Esophagus muscularis mucosa (tissue), 4 donors: ENCODE measurements at regions not wholly inside any gene's neighbourhood (a gene's known extent, or its start where the extent isn't known, plus 50 kb on each side); places are given as distances from the start of the nearest gene placed in this dataset.

Source experiments
- DNase-seq: peaks from one replicate; pipeline ENCODE4 v3.0.0-alpha.2; 2017; ENCODE audit errors: extremely low spot score
- H3K27ac ChIP-seq, 4 donors: fragments of 200-600 bp; sonication (generic); replicated peaks in 1 of 4; 1 replicate in 3 of 4; 2 replicates in 1 of 4; pipeline ENCODE4 v1.5.1; 2016 to 2019; ENCODE audit warnings: mild to moderate bottlenecking in 1 of 4
- H3K27me3 ChIP-seq, 4 donors: fragments of 200-600 bp; sonication (generic); one replicate each; pipeline versions ENCODE4 v1.5.1 to v1.6.0; 2016 to 2019
- H3K36me3 ChIP-seq, 4 donors: fragments of 200-600 bp; sonication (generic); one replicate each; pipeline ENCODE4 v1.5.1; 2016 to 2019
- H3K4me1 ChIP-seq, 4 donors: fragments of 200-600 bp; sonication (generic); one replicate each; pipeline ENCODE4 v1.5.1; 2016 to 2019
- H3K4me3 ChIP-seq, 4 donors: fragments of 200-600 bp; sonication (generic); 1 replicate in 2 of 4; 2 replicates in 2 of 4; pipeline ENCODE4 v1.5.1; 2016 to 2019; ENCODE audit warnings: mild to moderate bottlenecking in 4 of 4, moderate library complexity in 1 of 4
- H3K9me3 ChIP-seq, 4 donors: fragments of 200-600 bp; sonication (generic); 1 replicate in 3 of 4; 2 replicates in 1 of 4; pipeline ENCODE4 v1.5.1; 2016 to 2019
- EP300 ChIP-seq: sonication (generic); formaldehyde crosslinking; IDR thresholded peaks from one replicate; pipeline ENCODE4 v1.6.1; 2017; ENCODE audit warnings: antibody characterized with exemption
- POLR2A ChIP-seq: fragments of 450-650 bp; IDR thresholded peaks from one replicate; pipeline ENCODE4 v1.6.1; 2017; ENCODE audit warnings: antibody characterized with exemption, moderate library complexity, mild to moderate bottlenecking, low read depth
- POLR2AphosphoS5 ChIP-seq, 2 donors: sonication (generic); formaldehyde crosslinking; IDR thresholded peaks; one replicate each; pipeline ENCODE4 v1.6.1; 2017; ENCODE audit warnings: antibody characterized with exemption in 2 of 2
- WGBS: methylation state at CpG from one replicate; pipeline ENCODE4 v1.1.5; 2018; 5-methylcytosine and 5-hydroxymethylcytosine counted together
- intact Hi-C: fragments of 100-400 bp; cut with DNase I; formaldehyde crosslinking; loops from one replicate; pipeline ENCODE4 v1.15.1; 2023
- TF ChIP-seq, protein P1 (sequence below), 3 experiments: fragments of 200-600 bp in 2 of 3; fragments of 450-650 bp in 1 of 3; sonication (generic) in 2 of 3; IDR thresholded peaks; one replicate each; pipeline ENCODE4 v1.5.1; 2017 to 2019; ENCODE audit warnings: antibody characterized with exemption in 3 of 3, mild to moderate bottlenecking in 2 of 3, moderate library complexity in 1 of 3

DNA sequence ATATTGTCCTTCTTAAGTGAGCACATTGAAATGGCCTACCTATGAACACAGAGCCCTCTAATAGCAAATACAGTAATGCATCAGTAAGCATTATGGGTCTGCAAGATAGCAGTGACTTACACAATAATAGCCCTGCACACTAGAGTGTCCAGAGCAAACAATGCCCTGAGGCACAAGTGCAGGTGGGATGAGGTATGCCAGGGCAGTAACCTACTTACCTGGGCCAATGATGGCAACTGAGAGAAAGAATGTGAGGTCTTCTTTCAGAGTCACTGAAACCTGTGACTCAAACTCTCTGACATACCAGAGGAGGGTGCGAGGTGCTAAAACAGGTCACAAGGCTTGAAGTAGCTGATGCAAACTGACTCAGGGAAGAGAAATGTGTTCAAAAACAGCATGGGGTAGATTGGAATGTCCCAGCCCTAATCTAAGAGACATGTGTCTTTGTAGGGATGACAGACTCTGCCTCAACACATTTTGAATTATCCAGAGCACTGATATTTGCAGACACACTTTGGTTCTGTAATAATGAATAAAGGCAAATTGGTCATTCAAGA, 168.5 kb upstream of the RUNX1 start:
- 88% methylated on average over 1 of the region's 1 CpG for WGBS
- no peak overlapping the region for H3K27ac ChIP-seq
- no peaks in the 10 kb centered on the region for H3K9me3 ChIP-seq
- H3K4me1 ChIP-seq: peaks cover 0 to 3% (median 0%) of the 10 kb centered on the region in 4 donors
- DNase-seq: no peak
- no peaks in the 10 kb centered on the region for H3K27me3 ChIP-seq
- H3K4me3 ChIP-seq: no peak overlapping the region
- intact Hi-C loops: no loop called here
- no peak for TF ChIP-seq EP300
- TF ChIP-seq POLR2A: no peak
- TF ChIP-seq, protein P1, sequence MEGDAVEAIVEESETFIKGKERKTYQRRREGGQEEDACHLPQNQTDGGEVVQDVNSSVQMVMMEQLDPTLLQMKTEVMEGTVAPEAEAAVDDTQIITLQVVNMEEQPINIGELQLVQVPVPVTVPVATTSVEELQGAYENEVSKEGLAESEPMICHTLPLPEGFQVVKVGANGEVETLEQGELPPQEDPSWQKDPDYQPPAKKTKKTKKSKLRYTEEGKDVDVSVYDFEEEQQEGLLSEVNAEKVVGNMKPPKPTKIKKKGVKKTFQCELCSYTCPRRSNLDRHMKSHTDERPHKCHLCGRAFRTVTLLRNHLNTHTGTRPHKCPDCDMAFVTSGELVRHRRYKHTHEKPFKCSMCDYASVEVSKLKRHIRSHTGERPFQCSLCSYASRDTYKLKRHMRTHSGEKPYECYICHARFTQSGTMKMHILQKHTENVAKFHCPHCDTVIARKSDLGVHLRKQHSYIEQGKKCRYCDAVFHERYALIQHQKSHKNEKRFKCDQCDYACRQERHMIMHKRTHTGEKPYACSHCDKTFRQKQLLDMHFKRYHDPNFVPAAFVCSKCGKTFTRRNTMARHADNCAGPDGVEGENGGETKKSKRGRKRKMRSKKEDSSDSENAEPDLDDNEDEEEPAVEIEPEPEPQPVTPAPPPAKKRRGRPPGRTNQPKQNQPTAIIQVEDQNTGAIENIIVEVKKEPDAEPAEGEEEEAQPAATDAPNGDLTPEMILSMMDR (IDR thresholded peaks at IDR 0.05): no peak
- TF ChIP-seq POLR2AphosphoS5 (IDR thresholded peaks at IDR 0.05): no peak
- H3K36me3 ChIP-seq: no peaks in the 10 kb centered on the region

DNA sequence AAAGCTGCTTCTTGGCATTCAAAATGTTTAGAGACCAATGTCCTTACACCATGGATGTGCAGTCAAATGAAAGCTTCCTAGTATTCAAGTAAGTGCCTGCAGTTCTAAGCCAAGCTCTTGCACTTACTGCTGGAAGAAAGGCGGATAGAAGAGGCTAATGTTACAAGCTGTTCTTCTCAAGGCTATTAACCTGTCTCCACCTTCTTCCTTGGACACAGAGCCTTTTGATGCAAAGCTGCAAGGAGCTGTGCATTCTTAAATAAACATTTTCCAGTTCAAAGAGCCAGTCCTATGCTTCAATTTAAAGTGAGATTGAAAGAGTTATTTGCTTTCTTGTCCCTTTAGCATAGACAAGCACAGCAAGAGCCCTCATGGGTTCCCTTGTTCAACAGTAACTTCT, 167.9 kb upstream of the RUNX1 start:
- no peak for DNase-seq
- Histone ChIP-seq H3K4me1 (no peaks in the 10 kb centered on the region), H3K36me3 (no peaks in the 10 kb centered on the region), H3K27ac (no peak overlapping the region), H3K9me3 (no peaks in the 10 kb centered on the region), H3K27me3 (no peaks in the 10 kb centered on the region), H3K4me3 (no peak overlapping the region)
- TF ChIP-seq POLR2A (no peak), POLR2AphosphoS5 (IDR thresholded peaks at IDR 0.05) (no peak), EP300 (no peak)
- TF ChIP-seq, protein P1 (IDR thresholded peaks at IDR 0.05): no peak
- intact Hi-C loops: no loop called here
- WGBS: 76% methylated on average over 1 of the region's 1 CpG

DNA sequence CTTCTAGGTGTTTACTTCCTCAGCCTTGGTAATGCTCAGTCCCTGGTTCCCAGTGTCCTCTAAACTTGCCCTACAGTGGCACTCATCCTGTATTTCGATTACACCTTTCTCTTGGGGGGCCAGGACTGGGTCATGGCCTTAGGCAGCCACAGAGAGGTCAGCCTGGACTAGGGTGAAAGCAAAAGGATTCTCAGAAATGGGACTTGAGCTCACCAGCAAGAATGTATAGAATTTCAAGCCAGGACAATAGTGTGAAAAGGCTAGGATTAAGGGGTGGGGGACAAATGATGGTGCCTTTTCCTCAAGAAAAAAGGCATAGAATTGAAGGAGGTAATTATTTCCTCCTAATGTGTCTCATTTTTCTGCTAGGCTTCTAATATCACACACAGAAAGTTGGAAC, 166.8 kb upstream of the RUNX1 start:
- TF ChIP-seq EP300 (no peak), POLR2A (no peak), POLR2AphosphoS5 (IDR thresholded peaks at IDR 0.05) (no peak)
- TF ChIP-seq, protein P1 (IDR thresholded peaks at IDR 0.05): no peak
- Histone ChIP-seq H3K9me3 (no peaks in the 10 kb centered on the region), H3K27me3 (no peaks in the 10 kb centered on the region), H3K36me3 (no peaks in the 10 kb centered on the region), H3K4me3 (no peak overlapping the region), H3K4me1 (no peaks in the 10 kb centered on the region), H3K27ac (no peak overlapping the region)
- DNase-seq: no peak
- WGBS: 70% methylated on average over 1 of the region's 1 CpG
- intact Hi-C loops: no loop called here

DNA sequence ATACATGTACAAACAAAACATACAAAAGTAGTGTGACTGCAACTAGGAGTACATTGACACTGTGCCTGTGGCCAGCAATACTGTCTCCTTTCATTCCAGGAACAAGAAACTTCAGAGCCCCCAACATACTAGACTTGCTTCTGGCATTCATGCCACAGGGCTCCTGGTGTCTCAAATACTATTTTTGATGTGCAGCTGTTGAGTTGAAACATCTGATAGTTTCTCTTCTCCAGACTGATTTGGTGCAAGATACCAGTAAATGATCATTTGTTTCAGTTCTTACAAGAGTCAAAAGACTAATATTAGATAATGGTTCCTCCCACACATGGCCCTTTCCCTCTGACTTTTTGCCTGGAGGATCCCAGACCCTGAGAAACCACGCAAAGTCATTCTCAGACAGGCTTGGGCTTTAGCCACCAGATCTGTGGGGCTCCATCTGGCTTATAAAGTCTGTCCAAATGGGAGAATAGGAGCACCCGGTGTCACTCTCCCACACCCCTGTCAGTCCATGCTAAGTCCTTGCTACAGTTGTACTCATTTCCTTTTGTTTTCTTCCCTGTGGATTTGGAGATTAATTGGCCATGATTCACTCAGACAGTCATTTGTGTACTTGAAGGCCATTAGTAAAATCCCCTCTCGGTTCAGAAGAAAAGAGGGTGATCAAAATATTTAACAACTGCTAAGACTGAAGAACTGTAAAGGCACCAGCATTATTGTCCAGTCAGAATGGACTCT, 163.5 kb upstream of the RUNX1 start:
- Histone ChIP-seq H3K36me3 (no peaks in the 10 kb centered on the region), H3K4me1 (peaks cover 0 to 8% (median 3%) of the 10 kb centered on the region in 4 donors), H3K27ac (no peak overlapping the region), H3K27me3 (no peaks in the 10 kb centered on the region), H3K4me3 (no peak overlapping the region), H3K9me3 (no peaks in the 10 kb centered on the region)
- no peak for DNase-seq
- TF ChIP-seq, protein P1 (IDR thresholded peaks at IDR 0.05): no peak
- TF ChIP-seq EP300 (no peak), POLR2AphosphoS5 (IDR thresholded peaks at IDR 0.05) (no peak), POLR2A (no peak)
- WGBS: 63% methylated on average over 3 of the region's 3 CpGs
- intact Hi-C loops: no loop called here
